ENCODE measurements at regions not wholly inside any gene's neighbourhood (a gene's known extent, or its start where the extent isn't known, plus 50 kb on each side); places are given as distances from the start of the nearest gene placed in this dataset.

GRCh38 chr11:103624708-103625623 is 411.5 kb upstream of the DDI1 start:
- no peak for DNase-seq

- DNase-seq = no peak
Measured at GRCh38 chr11:103625624-103625965, 410.8 kb upstream of the DDI1 start.

- no peak for DNase-seq
Measured at GRCh38 chr11:103628121-103628520, 408.3 kb upstream of the DDI1 start.

GRCh38 chr11:103631841-103632240 is 404.6 kb upstream of the DDI1 start:
- no peak for DNase-seq

- DNase-seq = no peak
Measured at GRCh38 chr11:103633068-103633788, 403.2 kb upstream of the DDI1 start.

GRCh38 chr11:103633819-103634590 is 402.4 kb upstream of the DDI1 start:
- DNase-seq = no peak

GRCh38 chr11:103636232-103636631 is 400.2 kb upstream of the DDI1 start:
- no peak for DNase-seq

GRCh38 chr11:103637295-103637694 is 399.1 kb upstream of the DDI1 start:
- DNase-seq = no peak

- no peak for DNase-seq
Measured at GRCh38 chr11:103637831-103638230, 398.6 kb upstream of the DDI1 start.

GRCh38 chr11:103644676-103645075 is 391.8 kb upstream of the DDI1 start:
- no peak for DNase-seq

- DNase-seq = no peak
Measured at GRCh38 chr11:103648054-103648453, 388.4 kb upstream of the DDI1 start.

- DNase-seq = no peak
Measured at GRCh38 chr11:103648670-103649400, 387.6 kb upstream of the DDI1 start.

- DNase-seq = no peak
Measured at GRCh38 chr11:103649401-103649895, 387.0 kb upstream of the DDI1 start.

GRCh38 chr11:103650330-103650729 is 386.1 kb upstream of the DDI1 start:
- DNase-seq = no peak

GRCh38 chr11:103651341-103651998 is 385.0 kb upstream of the DDI1 start:
- DNase-seq = no peak

GRCh38 chr11:103652013-103652412 is 384.4 kb upstream of the DDI1 start:
- no peak for DNase-seq

- DNase-seq = no peak
Measured at GRCh38 chr11:103656382-103656781, 380.1 kb upstream of the DDI1 start.

GRCh38 chr11:103659206-103659618 is 377.2 kb upstream of the DDI1 start:
- no peak for DNase-seq

- no peak for DNase-seq
Measured at GRCh38 chr11:103659743-103660142, 376.7 kb upstream of the DDI1 start.

- no peak for DNase-seq
Measured at GRCh38 chr11:103661185-103661584, 375.3 kb upstream of the DDI1 start.

- DNase-seq = no peak
Measured at GRCh38 chr11:103661991-103662390, 374.4 kb upstream of the DDI1 start.

GRCh38 chr11:103662880-103663279 is 373.6 kb upstream of the DDI1 start:
- no peak for DNase-seq
